Aorta (tissue), 5 donors: ENCODE measurements at regions not wholly inside any gene's neighbourhood (a gene's known extent, or its start where the extent isn't known, plus 50 kb on each side); places are given as distances from the start of the nearest gene placed in this dataset.

Experiments used
- ATAC-seq: fragments of 200-7000 bp; cut with Tn5 transposase; one replicate; pipeline ENCODE4 v1.9.1; 2022; ENCODE audit warnings: moderate library complexity; ENCODE audit not compliant: low FRiP score
- DNase-seq, 2 donors: peaks; one replicate each; pipeline ENCODE4 v3.0.0-alpha.2; 2020
- H3K27ac ChIP-seq, 2 donors: one replicate each; pipeline ENCODE4 v1.5.1; 2013; ENCODE audit warnings: low read length in 2 of 2, mild to moderate bottlenecking in 2 of 2, moderate library complexity in 2 of 2, control low read depth in 1 of 2, inconsistent platforms in 1 of 2, low read depth in 1 of 2
- H3K27me3 ChIP-seq, 2 donors: one replicate each; pipeline ENCODE4 v1.6.1; 2013; ENCODE audit warnings: control low read depth in 1 of 2, low read length in 1 of 2, mild to moderate bottlenecking in 1 of 2, moderate library complexity in 1 of 2; ENCODE audit not compliant: insufficient read depth in 2 of 2, control insufficient read depth in 1 of 2
- H3K36me3 ChIP-seq, 2 donors: one replicate each; pipeline ENCODE4 v1.6.1; 2013; ENCODE audit warnings: control low read depth in 1 of 2, low read length in 1 of 2, mild to moderate bottlenecking in 1 of 2; ENCODE audit not compliant: insufficient read depth in 2 of 2, control insufficient read depth in 1 of 2
- H3K4me1 ChIP-seq, 2 donors: one replicate each; pipeline ENCODE4 v1.6.1; 2013; ENCODE audit warnings: low read length in 2 of 2, control low read depth in 1 of 2, mild to moderate bottlenecking in 1 of 2, moderate library complexity in 1 of 2; ENCODE audit not compliant: insufficient read depth in 2 of 2, control insufficient read depth in 1 of 2
- H3K4me3 ChIP-seq, 2 donors: one replicate each; pipeline ENCODE4 v1.5.1; 2013; ENCODE audit warnings: low read length in 2 of 2, control low read depth in 1 of 2, mild to moderate bottlenecking in 1 of 2
- H3K9me3 ChIP-seq: one replicate; pipeline ENCODE4 v1.6.1; 2013; ENCODE audit warnings: mild to moderate bottlenecking, low read length; ENCODE audit not compliant: control insufficient read depth
- WGBS, 2 donors: extraction: QIAGEN DNeasy Blood & Tissue Kit; methylation state at CpG; one replicate each; pipeline ENCODE4 v1.1.7; 2013; 5-methylcytosine and 5-hydroxymethylcytosine counted together
- intact Hi-C, 2 donors: fragments of 100-400 bp; cut with DNase I; formaldehyde crosslinking; loops; one replicate each; pipeline versions ENCODE4 v1.14.2 to v1.15.0; 2022
- donor health status: healthy with polysubstance abuse.
- donor health status: Bipolar disorder and iron deficiency.
- donor health status: DM: no; HTN: no; CAD: no.
- donor health status: DM: no; HTN: no; CAD: no.
- donor health status: DM: yes; HTN: yes; CAD: no.

- no peak overlapping the region for H3K4me3 ChIP-seq
- DNase-seq (no peak), ATAC-seq (no peak)
- no peaks in the 10 kb centered on the region for H3K9me3 ChIP-seq
- H3K36me3 ChIP-seq = no peaks in the 10 kb centered on the region
- WGBS, 2 donors = 58 to 74% methylated on average over 4 of the region's 4 CpGs
- no peak overlapping the region for H3K27ac ChIP-seq
- intact Hi-C loops = no loop called here
- no peaks in the 10 kb centered on the region for H3K27me3 ChIP-seq
- no peaks in the 10 kb centered on the region for H3K4me1 ChIP-seq
Observed at GRCh38 chrX:43479850-43480249, 176.2 kb upstream of the MAOA start.

GRCh38 chrX:43481576-43481975 lies 174.5 kb upstream of the MAOA start:
- no peaks in the 10 kb centered on the region for H3K27me3 ChIP-seq
- no peaks in the 10 kb centered on the region for H3K4me1 ChIP-seq
- H3K36me3 ChIP-seq = no peaks in the 10 kb centered on the region
- no peak overlapping the region for H3K4me3 ChIP-seq
- DNase-seq (no peak), ATAC-seq (no peak)
- 44 to 64% methylated on average over 5 of the region's 5 CpGs for WGBS, 2 donors
- intact Hi-C loops = no loop called here
- H3K9me3 ChIP-seq = no peaks in the 10 kb centered on the region
- H3K27ac ChIP-seq = no peak overlapping the region

GRCh38 chrX:43493756-43494155 lies 162.3 kb upstream of the MAOA start:
- H3K27me3 ChIP-seq = no peaks in the 10 kb centered on the region
- H3K4me1 ChIP-seq = no peaks in the 10 kb centered on the region
- DNase-seq = no peak
- no peaks in the 10 kb centered on the region for H3K9me3 ChIP-seq
- no peak for ATAC-seq
- no peak overlapping the region for H3K4me3 ChIP-seq
- H3K27ac ChIP-seq = no peak overlapping the region
- WGBS, 2 donors = 33 to 43% methylated on average over 3 of the region's 3 CpGs
- intact Hi-C loops = no loop called here
- no peaks in the 10 kb centered on the region for H3K36me3 ChIP-seq

- ATAC-seq (no peak), DNase-seq (no peak)
- WGBS, 2 donors = 25 to 38% methylated on average over 1 of the region's 1 CpG
- Histone ChIP-seq H3K36me3 (no peaks in the 10 kb centered on the region), H3K4me1 (no peaks in the 10 kb centered on the region), H3K4me3 (no peak overlapping the region), H3K9me3 (no peaks in the 10 kb centered on the region), H3K27ac (no peak overlapping the region), H3K27me3 (no peaks in the 10 kb centered on the region)
- intact Hi-C loops = no loop called here
Observed at GRCh38 chrX:43500246-43500645, 155.9 kb upstream of the MAOA start.

- intact Hi-C loops = no loop called here
Observed at GRCh38 chrX:43500996-43501694, 155.0 kb upstream of the MAOA start.

GRCh38 chrX:43504394-43504793 lies 151.7 kb upstream of the MAOA start:
- intact Hi-C loops = no loop called here
- Histone ChIP-seq H3K4me3 (no peak overlapping the region), H3K27ac (no peak overlapping the region), H3K9me3 (no peaks in the 10 kb centered on the region), H3K27me3 (no peaks in the 10 kb centered on the region), H3K36me3 (no peaks in the 10 kb centered on the region), H3K4me1 (no peaks in the 10 kb centered on the region)
- DNase-seq (no peak), ATAC-seq (no peak)

More at GRCh38 chrX:43500996-43501694, 155.0 kb upstream of the MAOA start:
- Histone ChIP-seq H3K27me3 (no peaks in the 10 kb centered on the region), H3K27ac (no peak overlapping the region), H3K4me1 (no peaks in the 10 kb centered on the region), H3K4me3 (no peak overlapping the region), H3K36me3 (no peaks in the 10 kb centered on the region), H3K9me3 (no peaks in the 10 kb centered on the region)
- 48 to 54% methylated on average over 2 of the region's 2 CpGs for WGBS, 2 donors
- DNase-seq = no peak
- ATAC-seq = peak; percentile 19

GRCh38 chrX:43505769-43506168 lies 150.3 kb upstream of the MAOA start:
- no peaks in the 10 kb centered on the region for H3K9me3 ChIP-seq
- 59 to 87% methylated on average over 3 of the region's 3 CpGs for WGBS, 2 donors
- intact Hi-C loops = no loop called here
- no peaks in the 10 kb centered on the region for H3K36me3 ChIP-seq
- H3K4me1 ChIP-seq = no peaks in the 10 kb centered on the region
- no peak for ATAC-seq
- H3K4me3 ChIP-seq = no peak overlapping the region
- no peak overlapping the region for H3K27ac ChIP-seq
- DNase-seq = no peak
- no peaks in the 10 kb centered on the region for H3K27me3 ChIP-seq

GRCh38 chrX:43508694-43509093 lies 147.4 kb upstream of the MAOA start:
- ATAC-seq (no peak), DNase-seq (no peak)
- intact Hi-C loops = no loop called here
- Histone ChIP-seq H3K4me1 (no peaks in the 10 kb centered on the region), H3K36me3 (no peaks in the 10 kb centered on the region), H3K27me3 (no peaks in the 10 kb centered on the region), H3K9me3 (no peaks in the 10 kb centered on the region), H3K27ac (no peak overlapping the region), H3K4me3 (no peak overlapping the region)

GRCh38 chrX:43510209-43510608 lies 145.9 kb upstream of the MAOA start:
- H3K36me3 ChIP-seq = no peaks in the 10 kb centered on the region
- DNase-seq (no peak), ATAC-seq (no peak)
- H3K9me3 ChIP-seq = no peaks in the 10 kb centered on the region
- WGBS, 2 donors = 38 to 56% methylated on average over 1 of the region's 1 CpG
- H3K27ac ChIP-seq = no peak overlapping the region
- H3K27me3 ChIP-seq = no peaks in the 10 kb centered on the region
- no peaks in the 10 kb centered on the region for H3K4me1 ChIP-seq
- H3K4me3 ChIP-seq = no peak overlapping the region
- intact Hi-C loops = no loop called here
